ENCODE measurements at regions not wholly inside any gene's neighbourhood (a gene's known extent, or its start where the extent isn't known, plus 50 kb on each side); places are given as distances from the start of the nearest gene placed in this dataset.

DNA sequence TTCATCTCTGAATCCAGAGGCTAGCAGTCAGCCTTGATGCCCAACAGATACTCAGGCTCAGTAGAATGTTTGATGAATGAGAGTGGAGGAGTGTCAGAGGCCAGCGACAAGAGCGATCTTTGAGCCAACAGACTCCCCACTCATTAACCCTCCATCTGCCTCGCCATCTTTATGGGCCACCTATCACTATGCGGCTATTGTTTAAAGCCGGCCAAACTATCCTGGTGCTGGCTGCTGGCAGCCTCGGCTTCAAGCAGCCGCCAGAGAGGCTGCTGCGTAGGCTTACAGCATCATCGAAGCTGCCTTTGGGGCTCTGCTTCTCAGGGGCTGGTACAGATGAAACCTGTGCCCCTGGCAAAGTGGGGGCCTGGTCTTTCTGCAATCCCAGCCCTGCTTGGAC lies 525.6 kb downstream of the INSC start:
- Histone ChIP-seq H3K9me3 (ENCODE audit: low read depth, low read length) (no peaks in the 10 kb centered on the region), H3K4me3 (no peak overlapping the region), H3K27ac (no peak overlapping the region), H3K36me3 (ENCODE audit: insufficient read depth, low read length) (no peaks in the 10 kb centered on the region), H3K9ac (ENCODE audit: insufficient read length) (no peak overlapping the region)
- no peak for DNase-seq (ENCODE audit: low read depth, low spot score)
- TF ChIP-seq EZH2 (IDR thresholded peaks at IDR 0.05) (no peak), FOXP2 (optimal IDR thresholded peaks at IDR 0.05; ENCODE audit: control extremely low read depth, extremely low read length, insufficient read depth) (no peak), POLR2AphosphoS5 (IDR thresholded peaks at IDR 0.05; ENCODE audit: borderline replicate concordance, low read depth, low read length) (no peak)

DNA sequence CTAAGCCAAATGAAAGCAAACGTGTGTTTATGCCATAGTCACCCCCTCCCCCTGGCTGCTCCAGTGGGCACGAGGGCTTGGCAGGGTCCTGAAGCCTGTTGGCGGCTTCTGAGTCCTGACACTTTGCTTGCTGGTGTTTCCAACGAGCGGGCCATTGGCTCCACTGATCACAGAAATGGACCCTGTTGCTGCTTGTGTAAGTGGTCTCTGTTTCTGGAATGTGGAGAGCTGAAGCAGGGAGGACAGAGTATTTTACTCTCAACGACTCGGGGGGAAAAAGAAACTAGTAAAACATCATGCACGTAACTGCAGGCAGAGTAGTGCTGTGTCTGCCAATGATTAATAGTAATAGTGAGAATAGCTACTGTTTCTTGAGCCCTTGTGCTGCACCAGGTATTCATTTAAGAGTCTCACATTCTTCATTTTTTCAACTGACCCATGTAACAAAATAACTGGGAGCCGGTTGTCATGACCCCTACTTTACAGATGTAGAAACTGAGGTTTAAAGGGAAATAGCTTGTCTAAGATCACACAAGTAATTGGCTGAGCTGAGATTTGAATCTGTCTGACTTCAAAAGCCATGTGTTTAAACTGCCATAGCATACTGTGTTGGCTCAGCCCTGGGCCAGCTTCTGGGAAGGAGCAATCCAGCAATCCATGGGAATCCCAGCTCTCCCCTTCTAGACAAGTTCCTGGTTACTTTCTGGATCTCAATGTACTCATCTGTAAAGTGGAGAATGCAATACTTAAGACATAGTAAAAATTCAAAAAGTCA lies 526.7 kb downstream of the INSC start:
- Histone ChIP-seq H3K9me3 (ENCODE audit: low read depth, low read length) (no peaks in the 10 kb centered on the region), H3K27ac (no peak overlapping the region), H3K4me3 (no peak overlapping the region), H3K36me3 (ENCODE audit: insufficient read depth, low read length) (no peaks in the 10 kb centered on the region), H3K9ac (ENCODE audit: insufficient read length) (no peak overlapping the region)
- TF ChIP-seq FOXP2 (optimal IDR thresholded peaks at IDR 0.05; ENCODE audit: control extremely low read depth, extremely low read length, insufficient read depth) (no peak), EZH2 (IDR thresholded peaks at IDR 0.05) (no peak)
- DNase-seq (ENCODE audit: low read depth, low spot score): no peak

DNA sequence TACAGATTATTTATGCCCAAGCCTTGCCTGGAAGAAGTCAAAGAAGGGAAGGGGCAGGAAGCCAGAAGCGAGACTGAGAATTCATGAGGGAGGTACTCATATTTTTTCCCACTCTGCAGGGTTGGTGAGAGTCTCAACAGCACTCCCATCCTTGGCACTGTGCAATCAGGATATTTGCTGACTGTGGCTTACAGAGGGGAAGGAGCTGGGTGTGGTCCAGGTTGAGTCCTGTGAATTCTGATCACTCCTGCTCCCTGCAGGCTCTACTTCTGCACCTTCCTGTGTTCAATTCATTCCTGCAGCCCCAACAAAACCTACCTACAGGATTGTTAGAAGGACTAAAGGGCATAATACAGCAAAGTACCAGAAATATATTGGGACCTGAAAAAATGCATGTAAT lies 530.5 kb downstream of the INSC start:
- no peak for TF ChIP-seq EZH2 (IDR thresholded peaks at IDR 0.05)
- TF ChIP-seq POLR2AphosphoS5 (IDR thresholded peaks at IDR 0.05; ENCODE audit: borderline replicate concordance, low read depth, low read length): no peak
- no peak for TF ChIP-seq FOXP2 (optimal IDR thresholded peaks at IDR 0.05; ENCODE audit: control extremely low read depth, extremely low read length, insufficient read depth)

DNA sequence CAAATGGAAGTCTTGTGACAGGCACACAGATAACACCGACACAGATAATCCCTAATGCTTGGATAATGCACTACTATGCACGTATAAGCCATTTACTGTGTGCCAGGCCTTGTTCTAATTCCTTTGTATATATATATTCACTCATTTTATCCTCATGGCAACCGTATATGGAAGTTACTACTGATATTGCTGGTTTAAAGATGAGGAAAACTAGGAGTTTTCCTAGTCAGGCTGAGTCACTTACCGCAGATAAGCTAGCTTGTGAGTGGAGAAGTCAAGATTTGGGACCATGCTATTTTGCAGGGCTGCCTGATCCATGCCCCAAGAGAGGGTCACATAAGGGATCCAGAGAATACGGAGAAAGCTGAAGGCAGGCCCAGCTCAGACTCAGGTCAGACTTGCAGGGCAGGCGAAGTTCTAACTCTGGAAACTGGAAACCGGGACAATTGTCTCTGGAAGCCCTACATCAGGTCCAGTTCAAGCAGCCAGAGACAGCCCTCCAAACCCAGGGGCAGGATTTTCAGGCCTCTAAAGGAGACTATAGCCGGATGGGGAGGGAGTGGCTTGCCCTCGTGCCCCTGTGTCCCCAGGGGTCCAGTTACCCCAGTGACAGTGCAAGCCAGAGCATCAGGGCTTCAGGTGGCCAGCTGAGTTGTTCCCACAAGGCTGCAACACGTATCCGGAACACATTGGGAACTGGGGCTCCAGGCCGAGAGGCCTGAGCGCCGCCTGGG lies 534.8 kb downstream of the INSC start:
- DNase-seq (ENCODE audit: low read depth, low spot score): no peak
- TF ChIP-seq EZH2 (IDR thresholded peaks at IDR 0.05): no peak
- peak; percentile 44 for TF ChIP-seq FOXP2 (optimal IDR thresholded peaks at IDR 0.05; ENCODE audit: control extremely low read depth, extremely low read length, insufficient read depth)
- no peak for TF ChIP-seq POLR2AphosphoS5 (IDR thresholded peaks at IDR 0.05; ENCODE audit: borderline replicate concordance, low read depth, low read length)
- no peak overlapping the region for H3K4me3 ChIP-seq
- no peaks in the 10 kb centered on the region for H3K36me3 ChIP-seq (ENCODE audit: insufficient read depth, low read length)
- H3K9me3 ChIP-seq (ENCODE audit: low read depth, low read length): no peaks in the 10 kb centered on the region
- H3K27ac ChIP-seq: no peak overlapping the region
- H3K9ac ChIP-seq (ENCODE audit: insufficient read length): peak overlapping the region; percentile 11

More for the DNA sequence above, 530.5 kb downstream of the INSC start:
- Histone ChIP-seq H3K4me3 (no peak overlapping the region), H3K27ac (no peak overlapping the region), H3K9ac (ENCODE audit: insufficient read length) (no peak overlapping the region), H3K9me3 (ENCODE audit: low read depth, low read length) (no peaks in the 10 kb centered on the region), H3K36me3 (ENCODE audit: insufficient read depth, low read length) (no peaks in the 10 kb centered on the region)
- no peak for DNase-seq (ENCODE audit: low read depth, low spot score)

DNA sequence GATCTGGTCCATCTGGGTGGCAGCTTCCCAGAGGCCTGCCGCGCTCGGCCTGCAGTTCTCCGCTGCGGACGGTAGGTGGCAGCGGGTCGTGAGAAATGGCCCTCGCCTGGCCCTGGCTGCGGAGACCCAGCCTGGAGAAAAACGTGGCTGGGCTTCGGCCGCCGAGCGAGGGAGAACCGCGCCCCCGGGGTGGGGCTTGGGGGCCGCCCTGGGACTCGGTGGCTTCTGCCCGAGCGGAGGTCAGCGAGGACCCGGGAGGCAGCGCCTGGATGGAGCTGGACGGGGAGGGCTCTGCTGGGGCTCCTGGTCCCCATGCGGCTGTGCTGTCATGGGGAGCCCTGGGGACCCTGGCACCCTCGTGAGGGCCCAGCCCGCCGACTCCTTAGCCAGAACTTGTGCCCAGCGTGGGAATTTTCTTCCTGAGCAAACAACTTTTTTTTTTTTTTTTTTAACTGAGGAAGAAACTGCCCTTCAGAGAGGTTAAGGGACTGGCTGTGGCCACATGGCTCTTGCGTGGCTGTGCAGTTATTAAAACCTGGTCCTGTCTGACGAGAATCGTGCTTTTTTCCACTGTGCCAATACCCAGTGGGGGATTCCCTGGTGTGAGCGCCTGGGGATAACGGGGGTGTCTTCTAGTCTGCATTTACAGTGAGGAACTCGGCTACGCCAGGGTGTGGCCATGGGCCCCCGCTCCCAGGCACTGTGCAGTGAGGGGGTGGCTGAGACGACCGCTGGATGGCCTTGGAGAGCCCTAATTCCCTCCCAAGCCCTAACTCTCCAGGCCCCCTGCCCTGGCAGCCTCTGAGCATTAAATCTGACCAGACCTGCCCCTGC lies 535.6 kb downstream of the INSC start:
- peak overlapping the region; percentile 68 for H3K9ac ChIP-seq (ENCODE audit: insufficient read length)
- H3K9me3 ChIP-seq (ENCODE audit: low read depth, low read length): no peaks in the 10 kb centered on the region
- peak overlapping the region; percentile 76 for H3K4me3 ChIP-seq
- DNase-seq (ENCODE audit: low read depth, low spot score): peak; percentile 44
- no peaks in the 10 kb centered on the region for H3K36me3 ChIP-seq (ENCODE audit: insufficient read depth, low read length)
- no peak for TF ChIP-seq EZH2 (IDR thresholded peaks at IDR 0.05)
- peak; percentile 0 for TF ChIP-seq FOXP2 (optimal IDR thresholded peaks at IDR 0.05; ENCODE audit: control extremely low read depth, extremely low read length, insufficient read depth)
- peak; percentile 61 for TF ChIP-seq POLR2AphosphoS5 (IDR thresholded peaks at IDR 0.05; ENCODE audit: borderline replicate concordance, low read depth, low read length)
- H3K27ac ChIP-seq: peak overlapping the region; percentile 40; the same call in 1 of the 2 replicates

DNA sequence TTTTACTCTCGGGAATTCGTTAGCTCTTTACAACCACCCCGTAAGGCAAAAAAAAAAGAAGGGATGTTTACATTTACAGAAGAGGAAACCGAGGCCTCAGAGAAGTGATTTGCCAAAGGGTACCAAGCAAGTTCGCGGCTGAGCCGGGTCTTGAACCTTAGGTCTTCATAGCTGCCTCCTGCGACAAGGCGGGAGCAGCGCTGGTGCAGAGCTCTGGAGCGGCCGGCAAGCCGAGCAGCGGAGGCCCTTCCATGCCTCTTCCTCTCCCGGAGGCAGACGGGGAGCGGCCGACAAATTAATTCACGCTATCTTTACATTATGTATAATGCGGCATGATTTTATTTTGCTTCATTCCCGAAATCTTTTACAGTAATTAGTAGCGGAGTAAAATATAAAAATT lies 536.3 kb downstream of the INSC start:
- Histone ChIP-seq H3K4me3 (peak overlapping the region; percentile 76), H3K27ac (no peak overlapping the region), H3K9ac (ENCODE audit: insufficient read length) (peak overlapping the region; percentile 68), H3K36me3 (ENCODE audit: insufficient read depth, low read length) (no peaks in the 10 kb centered on the region), H3K9me3 (ENCODE audit: low read depth, low read length) (no peaks in the 10 kb centered on the region)
- no peak for TF ChIP-seq FOXP2 (optimal IDR thresholded peaks at IDR 0.05; ENCODE audit: control extremely low read depth, extremely low read length, insufficient read depth)
- TF ChIP-seq EZH2 (IDR thresholded peaks at IDR 0.05): no peak
- TF ChIP-seq POLR2AphosphoS5 (IDR thresholded peaks at IDR 0.05; ENCODE audit: borderline replicate concordance, low read depth, low read length): no peak
- no peak for DNase-seq (ENCODE audit: low read depth, low spot score)

DNA sequence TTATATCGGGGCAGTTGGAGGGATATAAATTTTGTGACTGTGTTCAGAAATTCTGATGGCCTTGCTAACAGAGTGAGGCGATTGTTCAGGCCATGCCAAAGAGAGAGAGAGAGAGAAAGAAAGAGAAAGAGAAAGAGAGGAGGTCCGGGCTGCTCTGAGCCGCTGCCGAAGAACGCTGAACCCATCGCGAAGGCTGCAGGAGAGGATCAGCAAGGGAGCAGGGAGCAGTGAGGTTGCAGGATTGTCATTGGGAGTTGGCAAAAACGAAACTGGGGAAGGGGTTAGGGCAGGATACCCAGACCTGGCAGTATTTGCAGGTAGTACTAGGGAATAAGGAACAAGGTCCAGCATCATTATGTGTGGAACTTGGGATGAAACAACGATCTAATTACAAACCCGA lies 537.1 kb downstream of the INSC start:
- no peak overlapping the region for H3K4me3 ChIP-seq
- TF ChIP-seq FOXP2 (optimal IDR thresholded peaks at IDR 0.05; ENCODE audit: control extremely low read depth, extremely low read length, insufficient read depth) (no peak), EZH2 (IDR thresholded peaks at IDR 0.05) (no peak), POLR2AphosphoS5 (IDR thresholded peaks at IDR 0.05; ENCODE audit: borderline replicate concordance, low read depth, low read length) (no peak)

DNA sequence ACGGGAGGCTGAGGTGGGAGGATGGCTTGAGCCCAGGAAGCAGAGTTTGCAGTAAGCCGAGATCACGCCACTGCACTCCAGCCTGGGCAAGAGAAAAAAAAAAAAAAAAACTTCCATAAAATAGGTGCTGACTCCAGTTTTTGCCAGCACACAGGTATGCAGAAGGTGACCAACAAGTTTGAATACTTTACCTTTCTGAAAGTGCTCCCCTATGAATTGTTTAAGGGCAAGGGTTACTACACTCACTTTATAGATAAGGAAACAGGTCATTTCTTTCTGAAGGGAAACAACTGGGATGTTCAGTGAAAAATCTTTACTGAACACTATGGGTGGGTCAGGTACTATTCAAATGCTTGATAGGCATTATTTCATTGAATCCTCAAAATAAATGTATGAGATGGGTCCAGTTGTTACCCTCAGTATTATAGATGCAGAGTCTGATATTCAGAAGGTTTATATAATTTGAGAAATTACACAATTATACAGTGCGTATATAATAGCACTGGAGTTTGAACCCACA lies 538.5 kb downstream of the INSC start:
- no peak overlapping the region for H3K4me3 ChIP-seq
- no peak for TF ChIP-seq FOXP2 (optimal IDR thresholded peaks at IDR 0.05; ENCODE audit: control extremely low read depth, extremely low read length, insufficient read depth)
- H3K27ac ChIP-seq: no peak overlapping the region
- H3K9ac ChIP-seq (ENCODE audit: insufficient read length): no peak overlapping the region
- H3K36me3 ChIP-seq (ENCODE audit: insufficient read depth, low read length): no peaks in the 10 kb centered on the region
- DNase-seq (ENCODE audit: low read depth, low spot score): no peak
- H3K9me3 ChIP-seq (ENCODE audit: low read depth, low read length): no peaks in the 10 kb centered on the region

More for the DNA sequence above, 537.1 kb downstream of the INSC start:
- no peak for DNase-seq (ENCODE audit: low read depth, low spot score)
- Histone ChIP-seq H3K9me3 (ENCODE audit: low read depth, low read length) (no peaks in the 10 kb centered on the region), H3K36me3 (ENCODE audit: insufficient read depth, low read length) (no peaks in the 10 kb centered on the region), H3K9ac (ENCODE audit: insufficient read length) (no peak overlapping the region), H3K27ac (no peak overlapping the region)

Data from SK-N-MC (cell line).